AG04450 (cell line): ENCODE measurements at regions not wholly inside any gene's neighbourhood (a gene's known extent, or its start where the extent isn't known, plus 50 kb on each side); places are given as distances from the start of the nearest gene placed in this dataset.

Source experiments
- CTCF ChIA-PET: fragments of 300-600, 350-600 bp; formaldehyde crosslinking; extraction: SDS; loops from one replicate; lab custom pipeline; 2022; ENCODE audit warnings: antibody characterized with exemption, inconsistent platforms; lab: Charles Lee
- POLR2A ChIA-PET: fragments of 350-600 bp; formaldehyde crosslinking; extraction: SDS; loops from one replicate; lab custom pipeline; 2021; ENCODE audit warnings: antibody characterized with exemption, inconsistent platforms; lab: Yijun Ruan, JAX
- DNase-seq: peaks from one replicate; pipeline ENCODE4 v3.0.0-alpha.2; 2011; ENCODE audit warnings: low read depth, low spot score
- H3K27ac ChIP-seq: one replicate; pipeline ENCODE4 v1.5.1; 2012; ENCODE audit warnings: low read depth, low read length, control low read depth
- H3K27me3 ChIP-seq: one replicate; pipeline ENCODE4 v1.6.0; 2012; ENCODE audit warnings: low read length; ENCODE audit not compliant: control insufficient read depth, insufficient read depth
- H3K4me3 ChIP-seq: 2 replicates; pipeline ENCODE4 v1.5.1; 2011; ENCODE audit warnings: mild to moderate bottlenecking, low read depth, low read length, control low read depth
- H3K9me3 ChIP-seq: 2 replicates; pipeline ENCODE4 v1.5.1; 2012; ENCODE audit warnings: low read length; ENCODE audit not compliant: control insufficient read depth, insufficient read depth
- TF ChIP-seq, protein P1 (sequence below): IDR thresholded peaks from 2 replicates; pipeline ENCODE4 v1.5.1; 2011; ENCODE audit warnings: low read depth, low read length, control low read depth, inconsistent platforms

DNA sequence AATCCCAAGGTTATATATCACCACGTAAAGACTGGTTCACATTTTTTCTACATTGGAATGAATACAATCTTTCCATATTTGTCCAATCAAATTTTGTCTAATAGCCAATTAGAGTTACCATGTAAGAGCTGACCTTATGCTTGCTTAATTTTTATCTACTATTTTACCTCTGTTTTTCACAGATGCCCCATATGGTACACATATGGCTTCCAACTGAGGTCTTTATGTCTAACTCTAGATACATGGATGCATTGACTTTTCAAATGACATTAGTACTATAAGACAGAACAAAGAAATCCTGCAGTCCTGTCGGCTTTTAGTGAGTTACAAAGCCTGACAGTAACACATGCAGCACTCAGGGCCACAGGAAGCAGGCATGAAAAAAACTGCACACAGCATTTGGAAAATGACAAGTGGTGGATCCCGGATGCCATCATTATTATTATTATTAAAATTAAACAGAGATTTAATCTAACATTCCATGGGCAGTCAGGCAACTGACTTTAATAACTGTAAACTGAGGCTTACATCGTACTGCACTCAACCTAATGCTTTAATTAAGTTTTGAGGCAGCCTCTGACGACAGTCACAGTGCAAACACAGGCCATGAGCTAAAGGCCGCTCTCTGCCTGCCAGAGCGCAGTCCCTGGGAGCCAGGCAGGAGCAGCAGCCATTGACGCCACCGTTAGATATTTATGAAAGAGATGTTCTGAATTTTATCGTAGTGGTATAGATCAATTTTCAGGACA is 113.9 kb upstream of the TMCO5A start:
- ChIA-PET CTCF (interaction anchor here (1.1 kb wide), 1 partner anchor 56 kb away, joined by 3 read pairs; no protein-coding TSS in a partner anchor), POLR2A (no interaction called here)
- Histone ChIP-seq H3K27me3 (no peaks in the 10 kb centered on the region), H3K9me3 (no peaks in the 10 kb centered on the region), H3K27ac (no peak overlapping the region), H3K4me3 (no peak overlapping the region)
- TF ChIP-seq, protein P1, sequence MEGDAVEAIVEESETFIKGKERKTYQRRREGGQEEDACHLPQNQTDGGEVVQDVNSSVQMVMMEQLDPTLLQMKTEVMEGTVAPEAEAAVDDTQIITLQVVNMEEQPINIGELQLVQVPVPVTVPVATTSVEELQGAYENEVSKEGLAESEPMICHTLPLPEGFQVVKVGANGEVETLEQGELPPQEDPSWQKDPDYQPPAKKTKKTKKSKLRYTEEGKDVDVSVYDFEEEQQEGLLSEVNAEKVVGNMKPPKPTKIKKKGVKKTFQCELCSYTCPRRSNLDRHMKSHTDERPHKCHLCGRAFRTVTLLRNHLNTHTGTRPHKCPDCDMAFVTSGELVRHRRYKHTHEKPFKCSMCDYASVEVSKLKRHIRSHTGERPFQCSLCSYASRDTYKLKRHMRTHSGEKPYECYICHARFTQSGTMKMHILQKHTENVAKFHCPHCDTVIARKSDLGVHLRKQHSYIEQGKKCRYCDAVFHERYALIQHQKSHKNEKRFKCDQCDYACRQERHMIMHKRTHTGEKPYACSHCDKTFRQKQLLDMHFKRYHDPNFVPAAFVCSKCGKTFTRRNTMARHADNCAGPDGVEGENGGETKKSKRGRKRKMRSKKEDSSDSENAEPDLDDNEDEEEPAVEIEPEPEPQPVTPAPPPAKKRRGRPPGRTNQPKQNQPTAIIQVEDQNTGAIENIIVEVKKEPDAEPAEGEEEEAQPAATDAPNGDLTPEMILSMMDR = no peak
- DNase-seq = no peak

DNA sequence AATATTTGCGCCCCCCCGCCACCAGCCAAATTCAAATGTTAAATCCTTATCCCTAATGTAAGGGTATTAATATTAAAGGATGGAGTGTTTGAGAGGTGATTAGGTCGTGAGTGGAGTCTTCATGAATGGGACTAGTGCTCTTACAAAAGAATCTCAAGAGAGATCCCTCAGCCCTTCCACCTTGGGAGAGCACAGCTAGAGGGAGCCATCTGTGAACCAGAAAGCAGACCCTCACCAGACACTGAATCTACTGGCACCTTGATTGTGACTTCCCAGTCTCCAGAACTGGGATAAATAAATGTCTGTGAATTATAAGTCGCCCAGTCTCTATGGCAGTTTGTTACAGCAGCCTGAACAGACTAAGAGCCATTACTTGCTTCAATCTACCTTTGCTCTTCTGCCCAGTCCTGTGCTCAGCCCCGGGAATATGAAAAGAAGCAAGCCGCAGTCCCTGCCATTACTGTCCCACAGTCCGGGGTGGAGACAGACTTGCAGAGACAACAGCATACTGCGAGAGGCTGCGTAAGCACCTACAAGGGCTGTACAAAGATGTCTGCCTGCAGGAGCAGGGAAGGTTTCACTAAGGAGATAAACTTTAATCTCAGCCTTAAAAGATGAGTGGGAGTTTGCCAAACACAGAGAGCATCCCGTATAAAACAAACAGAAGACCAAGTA is 110.7 kb upstream of the TMCO5A start:
- ChIA-PET POLR2A (no interaction called here), CTCF (interaction anchor here (1.2 to 1.7 kb wide), 4 partner anchors 9 to 69 kb away, joined by 3 to 9 read pairs (median 4); no protein-coding TSS in a partner anchor)
- H3K27me3 ChIP-seq = no peaks in the 10 kb centered on the region
- H3K27ac ChIP-seq = no peak overlapping the region
- DNase-seq = no peak
- H3K9me3 ChIP-seq = no peaks in the 10 kb centered on the region
- TF ChIP-seq, protein P1 = no peak
- no peak overlapping the region for H3K4me3 ChIP-seq

DNA sequence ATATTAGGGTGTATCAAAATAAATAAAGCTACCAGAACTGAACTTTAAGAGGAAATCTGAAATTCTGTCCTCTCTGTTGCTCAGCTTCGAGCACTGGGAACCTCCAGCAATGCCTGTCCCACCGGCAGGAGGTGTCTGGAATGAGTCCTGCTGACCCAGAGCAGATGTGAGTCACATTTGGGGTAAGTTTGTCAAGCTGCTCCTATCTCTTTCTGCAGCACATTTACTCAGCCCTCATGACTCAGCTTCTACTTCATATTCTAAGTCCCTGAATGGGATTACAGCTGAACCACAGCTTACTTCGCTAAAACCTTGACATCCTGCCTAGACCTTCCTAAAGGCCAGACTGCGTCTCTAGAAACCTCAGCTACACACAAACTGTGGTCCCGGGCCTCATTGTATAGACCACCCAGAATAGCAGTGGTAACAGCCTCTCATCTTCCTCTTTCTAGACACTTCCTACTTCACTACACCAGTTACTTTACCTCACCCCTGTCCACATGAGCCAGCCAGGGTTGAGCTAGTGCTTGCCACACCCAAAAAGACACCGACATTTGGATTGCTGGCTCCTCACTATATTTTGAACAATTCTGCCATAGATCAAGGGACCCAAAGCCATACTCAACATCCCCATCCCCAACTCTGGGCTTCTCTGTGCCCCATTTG is 109.6 kb upstream of the TMCO5A start:
- POLR2A ChIA-PET = interaction anchor here (0.6 kb wide), 1 partner anchor 76 kb away, joined by 3 read pairs; no protein-coding TSS in a partner anchor
- no peaks in the 10 kb centered on the region for H3K9me3 ChIP-seq
- peak overlapping the region; percentile 48 for H3K27ac ChIP-seq
- peak; percentile 80 for DNase-seq
- TF ChIP-seq, protein P1 = peak; percentile 50
- no peaks in the 10 kb centered on the region for H3K27me3 ChIP-seq
- no peak overlapping the region for H3K4me3 ChIP-seq
- CTCF ChIA-PET = interaction anchor here (0.5 to 1.7 kb wide), 8 partner anchors 10 to 68 kb away, joined by 3 to 9 read pairs (median 3); no protein-coding TSS in a partner anchor

DNA sequence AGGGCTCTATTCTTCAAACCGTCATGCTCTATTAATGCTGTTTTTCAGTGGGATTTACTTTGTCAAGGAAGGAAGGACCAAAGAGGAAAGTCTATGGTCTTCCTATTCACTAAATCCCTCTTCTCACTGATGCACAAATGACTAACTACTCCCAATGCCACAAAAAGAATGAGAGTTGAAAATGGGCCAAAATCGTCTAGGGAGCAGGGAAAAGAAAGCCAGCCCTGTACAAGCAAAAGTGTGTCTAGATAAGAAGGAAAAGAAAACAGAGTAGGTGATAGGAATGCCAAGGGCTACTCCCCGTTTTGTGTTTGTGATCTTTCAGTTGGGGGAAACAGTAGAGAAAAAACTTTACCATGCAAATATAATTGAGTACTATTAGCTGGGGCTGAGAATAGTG is 97.2 kb upstream of the TMCO5A start:
- TF ChIP-seq, protein P1 = no peak
- H3K4me3 ChIP-seq = no peak overlapping the region
- CTCF ChIA-PET = interaction anchor here (0.7 kb wide), 1 partner anchor 20 kb away, joined by 3 read pairs; no protein-coding TSS in a partner anchor
- H3K27ac ChIP-seq = no peak overlapping the region
- no peaks in the 10 kb centered on the region for H3K27me3 ChIP-seq
- DNase-seq = no peak
- no peaks in the 10 kb centered on the region for H3K9me3 ChIP-seq
- POLR2A ChIA-PET = no interaction called here
